SK-N-SH treated with all-trans-retinoic acid at 6 μM for 48 hours (cell line): ENCODE measurements at regions not wholly inside any gene's neighbourhood (a gene's known extent, or its start where the extent isn't known, plus 50 kb on each side); places are given as distances from the start of the nearest gene placed in this dataset.

Source experiments
- ATAC-seq: fragments of 200-7000 bp; cut with Tn5 transposase; 3 replicates; pipeline ENCODE4 v1.9.1; 2020; ENCODE audit warnings: mild to moderate bottlenecking, moderate library complexity
- ARNTL ChIP-seq: fragments of 450-650 bp; formaldehyde crosslinking; IDR thresholded peaks from 2 replicates; pipeline ENCODE4 v1.5.0; 2020; ENCODE audit warnings: low read depth, mild to moderate bottlenecking, moderate library complexity, borderline replicate concordance
- BACH2 ChIP-seq: fragments of 250-450 bp; sonication (Bioruptor Pico); IDR thresholded peaks from 2 replicates; pipeline ENCODE4 v1.9.0; 2021; ENCODE audit warnings: mild to moderate bottlenecking, borderline replicate concordance
- CSDC2 ChIP-seq: fragments of 250-450 bp; sonication (Bioruptor Pico); IDR thresholded peaks from 2 replicates; pipeline ENCODE4 v1.5.0; 2020; ENCODE audit warnings: mild to moderate bottlenecking, moderate library complexity
- ESRRG ChIP-seq: fragments of 250-450 bp; sonication (Bioruptor Pico); IDR thresholded peaks from 2 replicates; pipeline ENCODE4 v1.6.1; 2021; ENCODE audit warnings: mild to moderate bottlenecking
- GLIS3 ChIP-seq: fragments of 250-450 bp; sonication (Bioruptor Pico); IDR thresholded peaks from 2 replicates; pipeline ENCODE4 v1.5.0; 2020; ENCODE audit warnings: mild to moderate bottlenecking, moderate library complexity
- ISL1 ChIP-seq: fragments of 250-450 bp; sonication (Bioruptor Pico); IDR thresholded peaks from 2 replicates; pipeline ENCODE4 v2.1.2; 2022; ENCODE audit warnings: mild to moderate bottlenecking, moderate library complexity
- OSR1 ChIP-seq: fragments of 250-450 bp; sonication (Bioruptor Pico); IDR thresholded peaks from 2 replicates; pipeline ENCODE4 v1.8.0; 2022; ENCODE audit warnings: moderate library complexity, mild to moderate bottlenecking, inconsistent platforms
- PPARA ChIP-seq: fragments of 250-450 bp; sonication (Bioruptor Pico); IDR thresholded peaks from 2 replicates; pipeline ENCODE4 v1.5.0; 2020; ENCODE audit warnings: mild to moderate bottlenecking, borderline replicate concordance
- SNAI2 ChIP-seq: fragments of 250-450 bp; sonication (Bioruptor Pico); IDR thresholded peaks from 2 replicates; pipeline ENCODE4 v1.5.0; 2020; ENCODE audit warnings: mild to moderate bottlenecking, moderate library complexity
- TOX ChIP-seq: fragments of 250-450 bp; sonication (Bioruptor Pico); IDR thresholded peaks from 2 replicates; pipeline ENCODE4 v1.8.0; 2021; ENCODE audit warnings: mild to moderate bottlenecking, moderate library complexity, borderline replicate concordance
- ZC3H10 ChIP-seq: fragments of 250-450 bp; sonication (Bioruptor Pico); IDR thresholded peaks from 2 replicates; pipeline ENCODE4 v1.5.1; 2021; ENCODE audit warnings: mild to moderate bottlenecking, moderate library complexity
- ZFP3 ChIP-seq: fragments of 250-450 bp; sonication (Bioruptor Pico); IDR thresholded peaks from 2 replicates; pipeline ENCODE4 v1.5.0; 2020; ENCODE audit warnings: mild to moderate bottlenecking, moderate library complexity
- ZFP30 ChIP-seq: fragments of 450-650 bp; formaldehyde crosslinking; IDR thresholded peaks from 2 replicates; pipeline ENCODE4 v1.5.0; 2022; ENCODE audit warnings: mild to moderate bottlenecking, moderate library complexity
- ZNF565 ChIP-seq: fragments of 450-650 bp; formaldehyde crosslinking; conservative IDR thresholded peaks from 2 replicates; pipeline ENCODE4 v1.5.0; 2020; ENCODE audit warnings: low read depth, mild to moderate bottlenecking, moderate library complexity
- ZNF8 ChIP-seq: fragments of 450-650 bp; formaldehyde crosslinking; IDR thresholded peaks from 2 replicates; pipeline ENCODE4 v1.5.0; 2020; ENCODE audit warnings: mild to moderate bottlenecking, moderate library complexity
- TF ChIP-seq, protein P1 (sequence below): fragments of 250-450 bp; sonication (Bioruptor Pico); IDR thresholded peaks from 2 replicates; pipeline ENCODE4 v1.8.0; 2020; ENCODE audit warnings: mild to moderate bottlenecking, moderate library complexity, borderline replicate concordance
- TF ChIP-seq, protein P2 (sequence below): fragments of 250-450 bp; sonication (Bioruptor Pico); IDR thresholded peaks from 2 replicates; pipeline ENCODE4 v1.5.1; 2021; ENCODE audit warnings: mild to moderate bottlenecking, moderate library complexity
- TF ChIP-seq, protein P3 (sequence below): fragments of 250-450 bp; sonication (Bioruptor Pico); IDR thresholded peaks from 2 replicates; pipeline ENCODE4 v1.8.0; 2021; ENCODE audit warnings: low read depth, mild to moderate bottlenecking, moderate library complexity, borderline replicate concordance
- TF ChIP-seq, protein P4 (sequence below): fragments of 250-450 bp; sonication (Bioruptor Pico); IDR thresholded peaks from 2 replicates; pipeline ENCODE4 v1.5.0; 2020; ENCODE audit warnings: mild to moderate bottlenecking, moderate library complexity

DNA sequence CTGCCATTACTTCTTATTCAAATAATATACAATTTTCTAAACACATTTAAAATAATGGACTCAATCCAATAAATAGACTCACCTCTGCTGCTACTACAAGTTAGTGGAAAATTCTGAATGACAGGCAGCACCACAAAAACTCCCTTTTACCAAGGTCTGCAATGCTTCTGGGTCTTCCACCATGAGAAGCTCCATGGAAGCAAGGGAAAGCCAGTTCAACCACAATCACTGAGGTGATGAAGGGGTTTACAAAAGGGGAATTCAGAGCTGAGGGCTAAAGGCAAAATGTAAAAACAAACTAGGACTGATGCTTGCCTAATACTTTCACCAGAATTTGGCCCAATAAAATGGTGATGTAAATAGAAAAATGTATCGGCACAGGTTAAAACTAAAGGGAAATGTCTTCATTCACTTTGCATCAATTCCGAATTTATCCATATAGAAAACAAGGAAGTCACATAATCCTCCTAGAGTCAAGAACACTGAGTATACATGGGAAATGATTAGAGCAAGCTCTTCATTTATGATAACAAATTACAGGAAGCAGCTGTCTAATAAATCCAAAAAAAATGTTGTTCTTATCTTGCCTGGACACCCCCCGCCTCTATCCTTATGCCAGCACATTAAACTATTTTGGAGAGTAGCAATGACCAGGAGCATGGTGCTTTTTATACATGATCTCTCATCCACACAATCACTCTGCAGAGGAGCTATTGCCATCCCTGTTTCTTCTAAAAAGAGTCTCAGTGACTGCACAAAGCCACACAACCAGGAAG, 66.3 kb upstream of the NFIB start:
- ATAC-seq, result no peak
- TF ChIP-seq ARNTL (CRISPR knock-in tag), result no peak

DNA sequence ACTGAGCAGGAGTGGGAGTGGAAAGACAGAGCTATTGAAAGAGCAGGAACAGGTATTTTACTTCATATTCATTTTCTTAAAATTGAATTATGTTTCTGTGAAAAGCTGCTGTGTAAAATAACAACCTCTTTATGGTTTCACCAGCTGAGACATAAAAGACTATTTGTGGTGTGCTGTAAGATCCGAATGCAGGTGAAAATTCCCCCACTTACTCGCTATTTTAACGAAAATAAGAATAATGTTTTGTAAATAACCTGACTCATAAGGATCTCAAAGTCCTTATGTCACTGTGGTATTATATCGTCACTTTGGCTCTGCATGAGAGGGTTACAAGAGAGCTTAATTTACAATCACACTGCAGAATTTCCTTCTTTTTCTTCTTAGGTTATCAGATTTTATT, 65.3 kb upstream of the NFIB start:
- TF ChIP-seq, protein P1, sequence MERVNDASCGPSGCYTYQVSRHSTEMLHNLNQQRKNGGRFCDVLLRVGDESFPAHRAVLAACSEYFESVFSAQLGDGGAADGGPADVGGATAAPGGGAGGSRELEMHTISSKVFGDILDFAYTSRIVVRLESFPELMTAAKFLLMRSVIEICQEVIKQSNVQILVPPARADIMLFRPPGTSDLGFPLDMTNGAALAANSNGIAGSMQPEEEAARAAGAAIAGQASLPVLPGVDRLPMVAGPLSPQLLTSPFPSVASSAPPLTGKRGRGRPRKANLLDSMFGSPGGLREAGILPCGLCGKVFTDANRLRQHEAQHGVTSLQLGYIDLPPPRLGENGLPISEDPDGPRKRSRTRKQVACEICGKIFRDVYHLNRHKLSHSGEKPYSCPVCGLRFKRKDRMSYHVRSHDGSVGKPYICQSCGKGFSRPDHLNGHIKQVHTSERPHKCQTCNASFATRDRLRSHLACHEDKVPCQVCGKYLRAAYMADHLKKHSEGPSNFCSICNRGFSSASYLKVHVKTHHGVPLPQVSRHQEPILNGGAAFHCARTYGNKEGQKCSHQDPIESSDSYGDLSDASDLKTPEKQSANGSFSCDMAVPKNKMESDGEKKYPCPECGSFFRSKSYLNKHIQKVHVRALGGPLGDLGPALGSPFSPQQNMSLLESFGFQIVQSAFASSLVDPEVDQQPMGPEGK (CRISPR knock-in tag), result no peak
- TF ChIP-seq SNAI2 (CRISPR knock-in tag) (no peak), ISL1 (CRISPR knock-in tag) (no peak), CSDC2 (CRISPR knock-in tag) (no peak), GLIS3 (CRISPR knock-in tag) (no peak), ZFP3 (CRISPR knock-in tag) (no peak), ZC3H10 (CRISPR knock-in tag) (no peak), ZNF565 (CRISPR knock-in tag) (no peak), TOX (CRISPR knock-in tag) (no peak), BACH2 (CRISPR knock-in tag) (no peak), ARNTL (CRISPR knock-in tag) (no peak), ESRRG (no peak), ZNF8 (no peak), OSR1 (CRISPR knock-in tag) (no peak), PPARA (CRISPR knock-in tag) (no peak)
- TF ChIP-seq, protein P2, sequence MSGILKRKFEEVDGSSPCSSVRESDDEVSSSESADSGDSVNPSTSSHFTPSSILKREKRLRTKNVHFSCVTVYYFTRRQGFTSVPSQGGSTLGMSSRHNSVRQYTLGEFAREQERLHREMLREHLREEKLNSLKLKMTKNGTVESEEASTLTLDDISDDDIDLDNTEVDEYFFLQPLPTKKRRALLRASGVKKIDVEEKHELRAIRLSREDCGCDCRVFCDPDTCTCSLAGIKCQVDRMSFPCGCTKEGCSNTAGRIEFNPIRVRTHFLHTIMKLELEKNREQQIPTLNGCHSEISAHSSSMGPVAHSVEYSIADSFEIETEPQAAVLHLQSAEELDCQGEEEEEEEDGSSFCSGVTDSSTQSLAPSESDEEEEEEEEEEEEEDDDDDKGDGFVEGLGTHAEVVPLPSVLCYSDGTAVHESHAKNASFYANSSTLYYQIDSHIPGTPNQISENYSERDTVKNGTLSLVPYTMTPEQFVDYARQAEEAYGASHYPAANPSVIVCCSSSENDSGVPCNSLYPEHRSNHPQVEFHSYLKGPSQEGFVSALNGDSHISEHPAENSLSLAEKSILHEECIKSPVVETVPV (CRISPR knock-in tag), result no peak
- TF ChIP-seq, protein P3, sequence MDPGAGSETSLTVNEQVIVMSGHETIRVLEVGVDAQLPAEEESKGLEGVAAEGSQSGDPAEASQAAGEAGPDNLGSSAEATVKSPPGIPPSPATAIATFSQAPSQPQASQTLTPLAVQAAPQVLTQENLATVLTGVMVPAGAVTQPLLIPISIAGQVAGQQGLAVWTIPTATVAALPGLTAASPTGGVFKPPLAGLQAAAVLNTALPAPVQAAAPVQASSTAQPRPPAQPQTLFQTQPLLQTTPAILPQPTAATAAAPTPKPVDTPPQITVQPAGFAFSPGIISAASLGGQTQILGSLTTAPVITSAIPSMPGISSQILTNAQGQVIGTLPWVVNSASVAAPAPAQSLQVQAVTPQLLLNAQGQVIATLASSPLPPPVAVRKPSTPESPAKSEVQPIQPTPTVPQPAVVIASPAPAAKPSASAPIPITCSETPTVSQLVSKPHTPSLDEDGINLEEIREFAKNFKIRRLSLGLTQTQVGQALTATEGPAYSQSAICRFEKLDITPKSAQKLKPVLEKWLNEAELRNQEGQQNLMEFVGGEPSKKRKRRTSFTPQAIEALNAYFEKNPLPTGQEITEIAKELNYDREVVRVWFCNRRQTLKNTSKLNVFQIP, result no peak
- TF ChIP-seq, protein P4, sequence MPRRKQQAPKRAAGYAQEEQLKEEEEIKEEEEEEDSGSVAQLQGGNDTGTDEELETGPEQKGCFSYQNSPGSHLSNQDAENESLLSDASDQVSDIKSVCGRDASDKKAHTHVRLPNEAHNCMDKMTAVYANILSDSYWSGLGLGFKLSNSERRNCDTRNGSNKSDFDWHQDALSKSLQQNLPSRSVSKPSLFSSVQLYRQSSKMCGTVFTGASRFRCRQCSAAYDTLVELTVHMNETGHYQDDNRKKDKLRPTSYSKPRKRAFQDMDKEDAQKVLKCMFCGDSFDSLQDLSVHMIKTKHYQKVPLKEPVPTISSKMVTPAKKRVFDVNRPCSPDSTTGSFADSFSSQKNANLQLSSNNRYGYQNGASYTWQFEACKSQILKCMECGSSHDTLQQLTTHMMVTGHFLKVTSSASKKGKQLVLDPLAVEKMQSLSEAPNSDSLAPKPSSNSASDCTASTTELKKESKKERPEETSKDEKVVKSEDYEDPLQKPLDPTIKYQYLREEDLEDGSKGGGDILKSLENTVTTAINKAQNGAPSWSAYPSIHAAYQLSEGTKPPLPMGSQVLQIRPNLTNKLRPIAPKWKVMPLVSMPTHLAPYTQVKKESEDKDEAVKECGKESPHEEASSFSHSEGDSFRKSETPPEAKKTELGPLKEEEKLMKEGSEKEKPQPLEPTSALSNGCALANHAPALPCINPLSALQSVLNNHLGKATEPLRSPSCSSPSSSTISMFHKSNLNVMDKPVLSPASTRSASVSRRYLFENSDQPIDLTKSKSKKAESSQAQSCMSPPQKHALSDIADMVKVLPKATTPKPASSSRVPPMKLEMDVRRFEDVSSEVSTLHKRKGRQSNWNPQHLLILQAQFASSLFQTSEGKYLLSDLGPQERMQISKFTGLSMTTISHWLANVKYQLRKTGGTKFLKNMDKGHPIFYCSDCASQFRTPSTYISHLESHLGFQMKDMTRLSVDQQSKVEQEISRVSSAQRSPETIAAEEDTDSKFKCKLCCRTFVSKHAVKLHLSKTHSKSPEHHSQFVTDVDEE (CRISPR knock-in tag), result no peak
- no peak for ATAC-seq

DNA sequence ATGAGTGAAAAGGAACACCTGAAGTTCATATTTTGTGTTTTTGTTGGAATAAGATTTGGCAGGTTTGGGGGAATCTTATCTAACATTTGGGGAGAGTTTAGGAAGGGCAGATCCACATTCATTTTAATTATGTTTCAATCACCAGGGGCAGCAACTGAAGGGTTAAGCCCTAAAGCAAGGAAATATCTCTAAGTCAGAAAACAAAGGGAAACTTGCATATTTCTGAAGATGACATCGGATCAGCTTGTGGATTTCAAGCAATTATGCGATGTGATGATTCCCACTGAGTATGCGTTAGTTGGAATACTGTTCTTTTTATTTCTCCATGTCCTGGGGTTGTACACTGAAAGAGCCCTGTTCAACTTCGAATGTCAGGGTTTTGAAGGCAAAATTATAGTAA, 59.8 kb upstream of the NFIB start:
- ATAC-seq, result peak; percentile 52
- TF ChIP-seq ZNF8 (no peak), BACH2 (CRISPR knock-in tag) (no peak), OSR1 (CRISPR knock-in tag) (no peak), SNAI2 (CRISPR knock-in tag) (no peak), ZFP30 (CRISPR knock-in tag) (no peak), ZFP3 (CRISPR knock-in tag) (no peak)
- TF ChIP-seq, protein P4 (CRISPR knock-in tag), result no peak
- TF ChIP-seq, all 23 proteins: peak for 0
